K562 (cell line): ENCODE measurements at regions not wholly inside any gene's neighbourhood (a gene's known extent, or its start where the extent isn't known, plus 50 kb on each side); places are given as distances from the start of the nearest gene placed in this dataset.

Experiments
- ATAC-seq: fragments of 200-7000 bp; cut with Tn5 transposase; 3 replicates; pipeline ENCODE4 v1.9.1; 2020; ENCODE audit warnings: moderate library complexity
- BruUV-seq: library from RNA; stranded (reverse); fragments of 400-500 nt; replicated peaks from 2 replicates; lab custom pipeline; 2021; lab: Mats Ljungman, UMichigan
- CTCF ChIA-PET: fragments of 300-600 bp; formaldehyde crosslinking; extraction: SDS; loops from one replicate; lab custom pipeline; 2021; ENCODE audit warnings: low intra/inter-chr PET ratio; lab: Yijun Ruan, JAX
- POLR2A ChIA-PET: fragments of 300-600, 350-650 bp; sonication (Branson Sonifier 250); formaldehyde crosslinking; extraction: SDS; loops from one replicate; lab custom pipeline; 2021; ENCODE audit warnings: antibody characterized with exemption, inconsistent platforms; lab: Yijun Ruan, JAX
- DNase-seq, 4 experiments: peaks; one replicate each; pipeline versions ENCODE4 v3.0.0 to v3.0.0-alpha.2; 2011 to 2018; ENCODE audit warnings: low spot score in 3 of 4, mixed read lengths in 3 of 4; ENCODE audit errors: extremely low read depth in 1 of 4
- FAIRE-seq: peaks from 2 replicates; lab custom pipeline; 2011; peaks lifted over from hg19 to GRCh38; lab: Jason Lieb, UNC
- H2AFZ ChIP-seq: 2 replicates; pipeline ENCODE4 v1.6.0; 2011; ENCODE audit warnings: low read depth, low read length, control low read depth, inconsistent platforms
- H3K27ac ChIP-seq: fragments of 200-600 bp; 3 replicates; pipeline ENCODE4 v1.8.0; 2011; ENCODE audit warnings: low read depth, mild to moderate bottlenecking, control low read depth, inconsistent platforms, low read length, moderate library complexity, mixed read lengths; ENCODE audit errors: extremely low read depth
- H3K27me3 ChIP-seq, 2 experiments: fragments of 300-600 bp in 1 of 2; 2 replicates in 1 of 2; 3 replicates in 1 of 2; pipeline versions ENCODE4 v1.6.0 to v1.8.0; 2011; ENCODE audit warnings: inconsistent platforms in 2 of 2, low read length in 2 of 2, mild to moderate bottlenecking in 1 of 2, mixed read lengths in 1 of 2, moderate library complexity in 1 of 2; ENCODE audit not compliant: control insufficient read depth in 2 of 2, insufficient read depth in 2 of 2
- H3K36me3 ChIP-seq: fragments of 300-600 bp; 3 replicates; pipeline ENCODE4 v1.8.0; 2011; ENCODE audit warnings: mild to moderate bottlenecking, low read length, inconsistent platforms; ENCODE audit not compliant: control insufficient read depth, insufficient read depth
- H3K4me1 ChIP-seq, 2 experiments: fragments of 200-600 bp in 1 of 2; replicated peaks in 1 of 2; 2 replicates in 1 of 2; 3 replicates in 1 of 2; pipeline versions ENCODE4 v1.5.1 to v1.8.0; 2011; ENCODE audit warnings: inconsistent platforms in 2 of 2, low read length in 2 of 2, mild to moderate bottlenecking in 1 of 2, mixed read lengths in 1 of 2, moderate library complexity in 1 of 2; ENCODE audit not compliant: control insufficient read depth in 2 of 2, insufficient read depth in 2 of 2
- H3K4me2 ChIP-seq: 2 replicates; pipeline ENCODE4 v1.6.1; 2011; ENCODE audit warnings: low read length, control low read depth, inconsistent platforms, mixed read lengths; ENCODE audit not compliant: insufficient read depth
- H3K4me3 ChIP-seq: fragments of 200-600 bp; sonication (generic), shearing (Covaris generic); 2 replicates; pipeline ENCODE4 v1.5.1; 2016; ENCODE audit warnings: control low read depth, inconsistent platforms
- H3K79me2 ChIP-seq: fragments of 200-600 bp; 3 replicates; pipeline ENCODE4 v1.8.0; 2011; ENCODE audit warnings: low read length, inconsistent platforms; ENCODE audit not compliant: control insufficient read depth, insufficient read depth
- H3K9ac ChIP-seq, 2 experiments: 2 replicates each; pipeline versions ENCODE4 v1.6.0 to v1.6.1; 2011; ENCODE audit warnings: low read depth in 2 of 2, low read length in 2 of 2, control low read depth in 1 of 2, inconsistent platforms in 1 of 2, mild to moderate bottlenecking in 1 of 2, mixed read lengths in 1 of 2; ENCODE audit not compliant: insufficient read depth in 1 of 2
- H3K9me1 ChIP-seq: one replicate; pipeline ENCODE4 v1.6.0; 2011; ENCODE audit warnings: inconsistent platforms, mild to moderate bottlenecking, low read length, moderate library complexity; ENCODE audit not compliant: control insufficient read depth, insufficient read depth
- H3K9me3 ChIP-seq: replicated peaks from 2 replicates; pipeline ENCODE4 v1.5.1; 2011; ENCODE audit warnings: low read depth, low read length, inconsistent platforms; ENCODE audit not compliant: control insufficient read depth, insufficient read depth
- H4K20me1 ChIP-seq: replicated peaks from 2 replicates; pipeline ENCODE4 v1.6.1; 2011; ENCODE audit warnings: low read length, inconsistent platforms, mixed read lengths; ENCODE audit not compliant: control insufficient read depth, insufficient read depth
- ATF7 ChIP-seq: fragments of 450-650 bp; IDR thresholded peaks from 2 replicates; pipeline ENCODE4 v1.7.1; 2014; ENCODE audit warnings: mild to moderate bottlenecking, moderate library complexity
- MECOM ChIP-seq: fragments of 250-450 bp; sonication (Bioruptor Pico); IDR thresholded peaks from 2 replicates; pipeline ENCODE4 v1.8.0; 2022; ENCODE audit warnings: inconsistent platforms
- ZNF408 ChIP-seq: fragments of 250-450 bp; sonication (Bioruptor Pico); IDR thresholded peaks from 2 replicates; pipeline ENCODE4 v1.4.0; 2020; ENCODE audit warnings: low read depth, mild to moderate bottlenecking, moderate library complexity
- WGBS: fragments of 100-300 bp; shearing (Covaris generic); methylation state at CpG from one replicate; pipeline ENCODE4 v1.1.6; 2016; ENCODE audit warnings: low coverage, mixed read lengths; ENCODE audit not compliant: insufficient coverage; ENCODE audit errors: missing lambda C conversion rate; 5-methylcytosine and 5-hydroxymethylcytosine counted together
- in situ Hi-C: fragments of 300-500 bp; cut with MboI; formaldehyde crosslinking; loops from 4 replicates; pipeline ENCODE4 v1.15.0; 2018; ENCODE audit warnings: inconsistent platforms, mixed read lengths
- intact Hi-C: fragments of 100-400 bp; cut with micrococcal nuclease; formaldehyde crosslinking; loops from 2 replicates; pipeline ENCODE4 v1.14.2; 2022
- TF ChIP-seq, protein P1 (sequence below): fragments of 250-450 bp; sonication (Bioruptor Pico); IDR thresholded peaks from 2 replicates; pipeline ENCODE4 v1.9.0; 2021; ENCODE audit warnings: mild to moderate bottlenecking
- TF ChIP-seq, protein P2 (sequence below), 2 experiments: fragments of 450-650 bp in 1 of 2; sonication (generic) in 1 of 2; formaldehyde crosslinking in 1 of 2; IDR thresholded peaks; 2 replicates each; pipeline versions ENCODE4 v1.7.1 to v1.9.0; 2016 to 2022; ENCODE audit warnings: inconsistent platforms in 1 of 2, mild to moderate bottlenecking in 1 of 2, missing genetic modification reagents in 1 of 2
- TF ChIP-seq, protein P3 (sequence below): conservative IDR thresholded peaks from 2 replicates; pipeline ENCODE4 v1.6.1; 2011; ENCODE audit warnings: low read depth, mild to moderate bottlenecking, low read length; ENCODE audit not compliant: control insufficient read depth
- TF ChIP-seq, protein P4 (sequence below): sonication (generic); formaldehyde crosslinking; IDR thresholded peaks from 2 replicates; pipeline ENCODE4 v1.8.0; 2022; ENCODE audit warnings: mild to moderate bottlenecking, missing genetic modification reagents

DNA sequence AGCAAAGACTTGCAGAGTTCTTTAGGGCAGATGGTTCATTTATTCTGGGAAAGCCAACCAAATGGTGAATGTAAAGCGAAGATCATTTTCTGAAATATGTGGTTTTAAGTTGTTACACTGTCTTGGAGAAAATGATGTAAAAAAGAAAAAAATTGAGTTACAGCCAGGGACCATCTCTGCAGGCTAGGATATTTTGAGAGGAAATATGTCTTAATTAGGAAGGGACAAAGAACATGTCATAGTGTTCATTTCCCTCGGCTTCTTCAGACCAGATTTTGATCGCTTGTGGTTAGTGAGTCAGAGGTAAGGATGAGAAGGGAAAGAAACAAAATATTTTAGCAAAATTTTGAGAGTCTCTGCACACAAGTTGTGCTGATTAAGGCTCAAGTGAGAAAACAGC lies 59.0 kb upstream of the C1QTNF7 start:
- BruUV-seq, result no TSS peak
- Histone ChIP-seq H3K79me2 (no peaks in the 10 kb centered on the region), H3K9ac (no peak overlapping the region), H3K4me1 (no peaks in the 10 kb centered on the region), H3K27ac (no peak overlapping the region), H3K36me3 (no peaks in the 10 kb centered on the region), H3K9me1 (no peaks in the 10 kb centered on the region), H3K4me2 (no peak overlapping the region), H2AFZ (no peak overlapping the region), H4K20me1 (no peaks in the 10 kb centered on the region), H3K9me3 (no peaks in the 10 kb centered on the region), H3K4me3 (no peak overlapping the region), H3K27me3 (no peaks in the 10 kb centered on the region; a peak in 1 of 5 replicates)
- intact Hi-C loops (no loop called here), in situ Hi-C loops (no loop called here)
- no peak for ATAC-seq
- CTCF ChIA-PET, result no interaction called here
- DNase-seq, result no peak
- TF ChIP-seq, protein P1, sequence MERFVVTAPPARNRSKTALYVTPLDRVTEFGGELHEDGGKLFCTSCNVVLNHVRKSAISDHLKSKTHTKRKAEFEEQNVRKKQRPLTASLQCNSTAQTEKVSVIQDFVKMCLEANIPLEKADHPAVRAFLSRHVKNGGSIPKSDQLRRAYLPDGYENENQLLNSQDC, result no peak
- TF ChIP-seq, protein P2, sequence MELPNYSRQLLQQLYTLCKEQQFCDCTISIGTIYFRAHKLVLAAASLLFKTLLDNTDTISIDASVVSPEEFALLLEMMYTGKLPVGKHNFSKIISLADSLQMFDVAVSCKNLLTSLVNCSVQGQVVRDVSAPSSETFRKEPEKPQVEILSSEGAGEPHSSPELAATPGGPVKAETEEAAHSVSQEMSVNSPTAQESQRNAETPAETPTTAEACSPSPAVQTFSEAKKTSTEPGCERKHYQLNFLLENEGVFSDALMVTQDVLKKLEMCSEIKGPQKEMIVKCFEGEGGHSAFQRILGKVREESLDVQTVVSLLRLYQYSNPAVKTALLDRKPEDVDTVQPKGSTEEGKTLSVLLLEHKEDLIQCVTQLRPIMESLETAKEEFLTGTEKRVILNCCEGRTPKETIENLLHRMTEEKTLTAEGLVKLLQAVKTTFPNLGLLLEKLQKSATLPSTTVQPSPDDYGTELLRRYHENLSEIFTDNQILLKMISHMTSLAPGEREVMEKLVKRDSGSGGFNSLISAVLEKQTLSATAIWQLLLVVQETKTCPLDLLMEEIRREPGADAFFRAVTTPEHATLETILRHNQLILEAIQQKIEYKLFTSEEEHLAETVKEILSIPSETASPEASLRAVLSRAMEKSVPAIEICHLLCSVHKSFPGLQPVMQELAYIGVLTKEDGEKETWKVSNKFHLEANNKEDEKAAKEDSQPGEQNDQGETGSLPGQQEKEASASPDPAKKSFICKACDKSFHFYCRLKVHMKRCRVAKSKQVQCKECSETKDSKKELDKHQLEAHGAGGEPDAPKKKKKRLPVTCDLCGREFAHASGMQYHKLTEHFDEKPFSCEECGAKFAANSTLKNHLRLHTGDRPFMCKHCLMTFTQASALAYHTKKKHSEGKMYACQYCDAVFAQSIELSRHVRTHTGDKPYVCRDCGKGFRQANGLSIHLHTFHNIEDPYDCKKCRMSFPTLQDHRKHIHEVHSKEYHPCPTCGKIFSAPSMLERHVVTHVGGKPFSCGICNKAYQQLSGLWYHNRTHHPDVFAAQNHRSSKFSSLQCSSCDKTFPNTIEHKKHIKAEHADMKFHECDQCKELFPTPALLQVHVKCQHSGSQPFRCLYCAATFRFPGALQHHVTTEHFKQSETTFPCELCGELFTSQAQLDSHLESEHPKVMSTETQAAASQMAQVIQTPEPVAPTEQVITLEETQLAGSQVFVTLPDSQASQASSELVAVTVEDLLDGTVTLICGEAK (IDR thresholded peaks at IDR 0.05), result no peak
- TF ChIP-seq, protein P2 (CRISPR knock-in tag; IDR thresholded peaks at IDR 0.05), result no peak
- TF ChIP-seq MECOM (CRISPR knock-in tag) (no peak), ZNF408 (CRISPR knock-in tag) (no peak), ATF7 (no peak)
- TF ChIP-seq, protein P3, sequence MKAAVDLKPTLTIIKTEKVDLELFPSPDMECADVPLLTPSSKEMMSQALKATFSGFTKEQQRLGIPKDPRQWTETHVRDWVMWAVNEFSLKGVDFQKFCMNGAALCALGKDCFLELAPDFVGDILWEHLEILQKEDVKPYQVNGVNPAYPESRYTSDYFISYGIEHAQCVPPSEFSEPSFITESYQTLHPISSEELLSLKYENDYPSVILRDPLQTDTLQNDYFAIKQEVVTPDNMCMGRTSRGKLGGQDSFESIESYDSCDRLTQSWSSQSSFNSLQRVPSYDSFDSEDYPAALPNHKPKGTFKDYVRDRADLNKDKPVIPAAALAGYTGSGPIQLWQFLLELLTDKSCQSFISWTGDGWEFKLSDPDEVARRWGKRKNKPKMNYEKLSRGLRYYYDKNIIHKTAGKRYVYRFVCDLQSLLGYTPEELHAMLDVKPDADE, result no peak
- TF ChIP-seq, protein P4, sequence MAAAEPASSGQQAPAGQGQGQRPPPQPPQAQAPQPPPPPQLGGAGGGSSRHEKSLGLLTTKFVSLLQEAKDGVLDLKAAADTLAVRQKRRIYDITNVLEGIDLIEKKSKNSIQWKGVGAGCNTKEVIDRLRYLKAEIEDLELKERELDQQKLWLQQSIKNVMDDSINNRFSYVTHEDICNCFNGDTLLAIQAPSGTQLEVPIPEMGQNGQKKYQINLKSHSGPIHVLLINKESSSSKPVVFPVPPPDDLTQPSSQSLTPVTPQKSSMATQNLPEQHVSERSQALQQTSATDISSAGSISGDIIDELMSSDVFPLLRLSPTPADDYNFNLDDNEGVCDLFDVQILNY (CRISPR knock-in tag), result no peak
- no peak for FAIRE-seq
- WGBS, result 0% methylated on average over 3 of the region's 3 CpGs
- POLR2A ChIA-PET, result no interaction called here
